GM12878 (cell line): ENCODE measurements at regions not wholly inside any gene's neighbourhood (a gene's known extent, or its start where the extent isn't known, plus 50 kb on each side); places are given as distances from the start of the nearest gene placed in this dataset.

Experiments
- CBX5 ChIP-seq: sonication (generic); IDR thresholded peaks from 2 replicates; pipeline ENCODE4 v1.6.1; 2016; ENCODE audit warnings: low read depth, moderate library complexity, mild to moderate bottlenecking, inconsistent platforms
- CHD4 ChIP-seq: fragments of 200-600 bp; sonication (generic); IDR thresholded peaks from 2 replicates; pipeline ENCODE4 v1.6.1; 2016; ENCODE audit warnings: mild to moderate bottlenecking
- ETV6 ChIP-seq, 2 experiments: fragments of 450-650 bp in 1 of 2; IDR thresholded peaks in 1 of 2; conservative IDR thresholded peaks in 1 of 2; 2 replicates each; pipeline ENCODE4 v1.6.1; 2014; ENCODE audit warnings: antibody characterized with exemption in 1 of 2, borderline replicate concordance in 1 of 2, low read depth in 1 of 2, mild to moderate bottlenecking in 1 of 2, moderate library complexity in 1 of 2
- FOXK2 ChIP-seq: fragments of 450-650 bp; IDR thresholded peaks from 2 replicates; pipeline ENCODE4 v1.6.1; 2017; ENCODE audit warnings: mild to moderate bottlenecking, moderate library complexity
- IKZF1 ChIP-seq: fragments of 450-650 bp; conservative IDR thresholded peaks from 2 replicates; pipeline ENCODE4 v1.6.1; 2017; ENCODE audit warnings: antibody characterized with exemption, mild to moderate bottlenecking
- JUND ChIP-seq: IDR thresholded peaks from 2 replicates; pipeline ENCODE4 v1.6.1; 2012; ENCODE audit warnings: low read depth, mild to moderate bottlenecking, low read length, improper control_type of control experiment, moderate library complexity
- RAD21 ChIP-seq: IDR thresholded peaks from 2 replicates; pipeline ENCODE4 v1.6.1; 2011; ENCODE audit warnings: mild to moderate bottlenecking, low read depth, low read length, moderate library complexity; ENCODE audit not compliant: insufficient read depth
- SRF ChIP-seq, 2 experiments: IDR thresholded peaks; 2 replicates each; pipeline ENCODE4 v1.6.1; 2011; ENCODE audit warnings: low read depth in 2 of 2, low read length in 2 of 2, mild to moderate bottlenecking in 1 of 2, moderate library complexity in 1 of 2
- TAF1 ChIP-seq: IDR thresholded peaks from 2 replicates; pipeline ENCODE4 v1.6.1; 2011; ENCODE audit warnings: mild to moderate bottlenecking, low read depth, low read length, borderline replicate concordance
- YY1 ChIP-seq: IDR thresholded peaks from 2 replicates; pipeline ENCODE4 v1.6.1; 2011; ENCODE audit warnings: low read depth, mild to moderate bottlenecking, low read length
- ZNF207 ChIP-seq: fragments of 450-650 bp; IDR thresholded peaks from 2 replicates; pipeline ENCODE4 v1.6.1; 2014; ENCODE audit warnings: antibody characterized with exemption, mild to moderate bottlenecking, borderline replicate concordance
- TF ChIP-seq, protein P1 (sequence below), 3 experiments: IDR thresholded peaks in 2 of 3; conservative IDR thresholded peaks in 1 of 3; 2 replicates each; pipeline ENCODE4 v1.5.1; 2011; ENCODE audit warnings: low read depth in 3 of 3, low read length in 3 of 3, mild to moderate bottlenecking in 3 of 3, control low read depth in 2 of 3, moderate library complexity in 2 of 3, inconsistent platforms in 1 of 3, mixed read lengths in 1 of 3; ENCODE audit not compliant: control insufficient read depth in 2 of 3, insufficient read depth in 1 of 3; ENCODE audit errors: extremely low read depth in 1 of 3
- TF ChIP-seq, protein P2 (sequence below): IDR thresholded peaks from 2 replicates; pipeline ENCODE4 v1.6.1; 2012; ENCODE audit warnings: low read depth, low read length, improper control_type of control experiment

DNA sequence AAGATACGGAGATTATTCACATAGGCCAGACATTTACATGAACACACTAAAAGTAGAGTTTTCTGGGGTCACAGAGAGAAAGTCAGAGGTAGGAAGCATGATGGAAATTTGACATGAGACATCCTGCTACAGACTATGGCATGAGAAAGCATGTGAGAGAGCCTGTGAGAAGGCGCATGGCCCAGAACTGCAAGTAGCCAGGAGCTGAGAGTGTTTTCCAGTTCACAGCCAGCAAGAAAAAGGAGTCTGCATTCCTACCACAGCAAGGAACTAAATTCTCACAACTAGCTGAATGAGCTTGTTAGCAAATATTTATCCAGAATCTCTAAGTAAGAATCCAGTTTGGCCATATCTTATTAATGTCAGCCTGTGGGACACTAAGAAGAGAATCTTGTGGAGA lies 673.3 kb downstream of the BRINP3 start:
- TF ChIP-seq CBX5 (no peak), RAD21 (no peak), SRF (IDR thresholded peaks at IDR 0.05; ENCODE audit: low read depth in 2 of 2, low read length in 2 of 2) (no peak), ZNF207 (no peak), FOXK2 (no peak), YY1 (no peak), IKZF1 (no peak), CHD4 (no peak), ETV6 (conservative IDR thresholded peaks at IDR 0.05 in 1 of 2, IDR thresholded peaks at IDR 0.05 in 1 of 2; ENCODE audit: borderline replicate concordance in 1 of 2, low read depth in 1 of 2) (no peak), TAF1 (no peak), JUND (no peak)
- TF ChIP-seq, protein P1, sequence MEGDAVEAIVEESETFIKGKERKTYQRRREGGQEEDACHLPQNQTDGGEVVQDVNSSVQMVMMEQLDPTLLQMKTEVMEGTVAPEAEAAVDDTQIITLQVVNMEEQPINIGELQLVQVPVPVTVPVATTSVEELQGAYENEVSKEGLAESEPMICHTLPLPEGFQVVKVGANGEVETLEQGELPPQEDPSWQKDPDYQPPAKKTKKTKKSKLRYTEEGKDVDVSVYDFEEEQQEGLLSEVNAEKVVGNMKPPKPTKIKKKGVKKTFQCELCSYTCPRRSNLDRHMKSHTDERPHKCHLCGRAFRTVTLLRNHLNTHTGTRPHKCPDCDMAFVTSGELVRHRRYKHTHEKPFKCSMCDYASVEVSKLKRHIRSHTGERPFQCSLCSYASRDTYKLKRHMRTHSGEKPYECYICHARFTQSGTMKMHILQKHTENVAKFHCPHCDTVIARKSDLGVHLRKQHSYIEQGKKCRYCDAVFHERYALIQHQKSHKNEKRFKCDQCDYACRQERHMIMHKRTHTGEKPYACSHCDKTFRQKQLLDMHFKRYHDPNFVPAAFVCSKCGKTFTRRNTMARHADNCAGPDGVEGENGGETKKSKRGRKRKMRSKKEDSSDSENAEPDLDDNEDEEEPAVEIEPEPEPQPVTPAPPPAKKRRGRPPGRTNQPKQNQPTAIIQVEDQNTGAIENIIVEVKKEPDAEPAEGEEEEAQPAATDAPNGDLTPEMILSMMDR (IDR thresholded peaks at IDR 0.05 in 2 of 3, conservative IDR thresholded peaks at IDR 0.05 in 1 of 3; ENCODE audit: control insufficient read depth in 2 of 3, extremely low read depth in 1 of 3, insufficient read depth in 1 of 3, low read depth in 3 of 3, low read length in 3 of 3), result no peak
- TF ChIP-seq, protein P2, sequence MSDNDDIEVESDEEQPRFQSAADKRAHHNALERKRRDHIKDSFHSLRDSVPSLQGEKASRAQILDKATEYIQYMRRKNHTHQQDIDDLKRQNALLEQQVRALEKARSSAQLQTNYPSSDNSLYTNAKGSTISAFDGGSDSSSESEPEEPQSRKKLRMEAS, result no peak
